Stomach (tissue), 8 donors: ENCODE measurements at regions not wholly inside any gene's neighbourhood (a gene's known extent, or its start where the extent isn't known, plus 50 kb on each side); places are given as distances from the start of the nearest gene placed in this dataset.
"Not testable (repeated sequence)": the region's sequence is repeated elsewhere in the genome, so short reads cannot be mapped to it uniquely, and the experiment has no call there.

Experiments used
- DNase-seq, 2 donors: peaks; one replicate each; pipeline versions ENCODE4 v3.0.0 to v3.0.0-alpha.2; 2013 to 2019
- H3K27ac ChIP-seq, 5 donors: fragments of 200-600 bp in 4 of 5; sonication (generic) in 4 of 5; one replicate each; pipeline ENCODE4 v1.5.1; 2013 to 2019; ENCODE audit warnings: mild to moderate bottlenecking in 1 of 5, moderate library complexity in 1 of 5
- H3K27me3 ChIP-seq, 3 donors: fragments of 200-600 bp; sonication (generic); one replicate each; pipeline ENCODE4 v1.5.1; 2017 to 2019; ENCODE audit warnings: mixed run types in 1 of 3
- H3K36me3 ChIP-seq, 4 donors: fragments of 200-600 bp; sonication (generic); 1 replicate in 3 of 4; 2 replicates in 1 of 4; pipeline ENCODE4 v1.5.1; 2016 to 2019
- H3K4me1 ChIP-seq, 4 donors: fragments of 200-600 bp; sonication (generic); one replicate each; pipeline ENCODE4 v1.5.1; 2016 to 2019
- H3K4me3 ChIP-seq, 4 donors: fragments of 200-600 bp; sonication (generic) in 3 of 4; one replicate each; pipeline ENCODE4 v1.5.1; 2016 to 2019; ENCODE audit warnings: mild to moderate bottlenecking in 1 of 4
- H3K9me3 ChIP-seq, 4 donors: fragments of 200-600 bp; sonication (generic); one replicate each; pipeline ENCODE4 v1.5.1; 2016 to 2019
- EP300 ChIP-seq: sonication (generic); formaldehyde crosslinking; IDR thresholded peaks from one replicate; pipeline ENCODE4 v1.6.1; 2017; ENCODE audit warnings: antibody characterized with exemption
- POLR2A ChIP-seq, 4 donors: fragments of 450-650 bp; IDR thresholded peaks; one replicate each; pipeline ENCODE4 v1.6.1; 2016; ENCODE audit warnings: antibody characterized with exemption in 4 of 4, control low read depth in 2 of 4, mild to moderate bottlenecking in 1 of 4, moderate library complexity in 1 of 4
- POLR2AphosphoS5 ChIP-seq, 3 donors: sonication (generic); formaldehyde crosslinking; IDR thresholded peaks; one replicate each; pipeline ENCODE4 v1.6.1; 2016; ENCODE audit warnings: antibody characterized with exemption in 3 of 3
- WGBS, 5 donors: extraction: QIAGEN DNeasy Blood & Tissue Kit in 3 of 5; methylation state at CpG; one replicate each; pipeline versions ENCODE4 v1.1.5 to v1.1.7; 2013 to 2018; 5-methylcytosine and 5-hydroxymethylcytosine counted together
- intact Hi-C: fragments of 100-400 bp; cut with DNase I; formaldehyde crosslinking; loops from one replicate; pipeline ENCODE4 v1.15.1; 2023; ENCODE audit warnings: low total_unique reads
- TF ChIP-seq, protein P1 (sequence below), 7 experiments: fragments of 450-650 bp in 4 of 7; fragments of 200-600 bp in 3 of 7; sonication (generic) in 3 of 7; IDR thresholded peaks; one replicate each; pipeline ENCODE4 v1.5.1; 2016 to 2019; ENCODE audit warnings: antibody characterized with exemption in 7 of 7, control low read depth in 2 of 7, mild to moderate bottlenecking in 1 of 7
- donor health status: healthy with polysubstance abuse.
- donor health status: Bipolar disorder and iron deficiency.
- donor health status: healthy.

DNA sequence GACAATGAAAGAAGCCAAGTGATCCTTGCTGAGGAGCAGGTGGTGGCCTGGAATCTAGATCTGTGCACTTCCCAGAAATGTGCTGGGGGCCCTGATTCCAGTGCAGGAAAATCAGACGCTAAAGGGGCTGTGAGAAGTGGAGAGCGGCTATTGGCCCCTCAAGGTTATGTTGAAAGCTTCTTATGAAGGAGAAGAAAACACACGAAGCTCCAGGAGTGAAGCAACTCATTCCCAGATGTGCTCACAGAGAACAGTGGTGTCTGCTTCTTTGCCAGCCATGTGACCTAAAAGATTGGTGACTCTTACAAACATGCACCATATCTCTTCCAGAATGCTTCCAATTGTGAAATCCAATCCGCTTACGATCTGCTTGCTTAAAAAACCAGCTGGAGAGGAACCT lies 679.3 kb upstream of the IGFBP3 start:
- intact Hi-C loops = no loop called here
- no peak overlapping the region for H3K4me3 ChIP-seq
- no peaks in the 10 kb centered on the region for H3K9me3 ChIP-seq
- H3K27me3 ChIP-seq = no peaks in the 10 kb centered on the region
- peaks cover 15 to 37% (median 24%) of the 10 kb centered on the region in 4 donors for H3K4me1 ChIP-seq
- DNase-seq = no peak
- TF ChIP-seq POLR2AphosphoS5 (IDR thresholded peaks at IDR 0.05) = peak in 2 of 3 donors; percentile 30 to 38
- TF ChIP-seq, protein P1, sequence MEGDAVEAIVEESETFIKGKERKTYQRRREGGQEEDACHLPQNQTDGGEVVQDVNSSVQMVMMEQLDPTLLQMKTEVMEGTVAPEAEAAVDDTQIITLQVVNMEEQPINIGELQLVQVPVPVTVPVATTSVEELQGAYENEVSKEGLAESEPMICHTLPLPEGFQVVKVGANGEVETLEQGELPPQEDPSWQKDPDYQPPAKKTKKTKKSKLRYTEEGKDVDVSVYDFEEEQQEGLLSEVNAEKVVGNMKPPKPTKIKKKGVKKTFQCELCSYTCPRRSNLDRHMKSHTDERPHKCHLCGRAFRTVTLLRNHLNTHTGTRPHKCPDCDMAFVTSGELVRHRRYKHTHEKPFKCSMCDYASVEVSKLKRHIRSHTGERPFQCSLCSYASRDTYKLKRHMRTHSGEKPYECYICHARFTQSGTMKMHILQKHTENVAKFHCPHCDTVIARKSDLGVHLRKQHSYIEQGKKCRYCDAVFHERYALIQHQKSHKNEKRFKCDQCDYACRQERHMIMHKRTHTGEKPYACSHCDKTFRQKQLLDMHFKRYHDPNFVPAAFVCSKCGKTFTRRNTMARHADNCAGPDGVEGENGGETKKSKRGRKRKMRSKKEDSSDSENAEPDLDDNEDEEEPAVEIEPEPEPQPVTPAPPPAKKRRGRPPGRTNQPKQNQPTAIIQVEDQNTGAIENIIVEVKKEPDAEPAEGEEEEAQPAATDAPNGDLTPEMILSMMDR (IDR thresholded peaks at IDR 0.05) = no peak
- peak overlapping the region in 4 of 5 donors; percentile 24 to 53 (median 39) for H3K27ac ChIP-seq
- H3K36me3 ChIP-seq = no peaks in the 10 kb centered on the region
- WGBS, 5 donors = 80 to 93% (median 90%) methylated on average over 5 of the region's 5 CpGs

DNA sequence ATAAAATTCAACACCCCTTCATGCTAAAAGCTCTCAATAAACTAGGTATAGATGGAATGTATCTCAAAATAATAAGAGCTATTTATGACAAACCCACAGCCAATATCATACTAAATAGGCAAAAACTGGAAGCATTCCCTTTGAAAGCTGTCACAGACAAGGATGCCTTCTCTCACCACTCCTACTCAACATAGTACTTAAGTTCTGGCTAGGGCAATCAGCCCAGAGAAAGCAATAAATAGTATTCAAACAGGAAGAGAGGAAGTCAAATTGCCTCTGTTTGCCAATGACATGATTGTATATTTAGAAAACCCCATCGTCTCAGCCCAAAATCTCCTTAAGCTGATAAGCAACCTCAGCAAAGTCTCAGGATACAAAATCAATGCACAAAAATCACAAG lies 673.8 kb upstream of the IGFBP3 start:
- intact Hi-C loops = not testable (repeated sequence)

DNA sequence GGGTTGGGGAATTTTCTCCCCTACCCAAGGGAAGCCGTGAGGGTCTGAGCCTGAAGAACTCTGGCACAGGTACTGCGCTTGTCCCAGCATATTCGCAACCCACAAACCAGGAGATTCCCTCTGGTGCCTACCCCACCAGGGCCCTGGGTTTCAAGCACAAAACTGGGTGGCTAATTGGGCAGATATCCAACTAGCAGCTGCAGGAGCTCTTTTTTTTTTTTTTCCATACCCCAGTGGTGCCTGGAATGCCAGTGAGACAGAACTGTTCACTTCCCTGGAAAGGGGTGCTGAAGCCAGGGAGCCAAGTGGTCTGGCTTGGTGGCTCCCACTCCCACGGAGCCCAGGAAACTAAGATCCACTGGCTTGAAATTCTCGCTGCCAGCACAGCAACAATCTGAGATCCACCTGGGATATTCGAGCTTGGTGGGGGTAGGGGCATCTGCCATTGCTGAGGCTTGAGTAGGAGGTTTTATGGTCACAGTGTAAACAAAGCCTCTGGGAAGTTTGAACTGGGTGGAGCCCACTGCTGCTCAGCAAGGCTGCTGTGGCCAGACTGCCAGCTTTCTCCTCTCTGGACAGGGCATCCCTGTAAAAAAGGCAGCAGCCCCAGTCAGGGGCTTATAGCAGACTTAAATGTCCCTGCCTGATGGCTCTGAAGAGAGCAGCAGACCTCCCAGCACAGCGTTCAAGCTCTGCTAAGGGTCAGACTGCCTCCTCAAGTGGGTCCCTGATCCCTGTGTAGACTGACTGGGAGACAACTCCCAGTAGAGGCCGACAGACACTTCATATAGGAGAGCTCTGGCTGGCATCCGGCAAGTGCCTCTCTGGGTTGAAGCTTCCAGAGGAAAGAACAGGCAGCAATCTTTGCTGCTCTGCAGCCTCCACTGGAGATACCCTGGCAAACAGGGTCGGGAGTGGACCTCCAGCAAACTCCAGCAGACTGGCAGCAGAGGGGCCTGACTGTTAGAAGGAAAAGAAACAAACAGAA lies 670.1 kb upstream of the IGFBP3 start:
- H3K27ac ChIP-seq = not testable (repeated sequence)
- WGBS, 5 donors = 55 to 70% (median 68%) methylated on average over 8 to 10 of the region's 10 CpGs

More for the DNA sequence above, 673.8 kb upstream of the IGFBP3 start:
- not testable (repeated sequence) for H3K36me3 ChIP-seq, H3K27me3 ChIP-seq, H3K9me3 ChIP-seq, H3K4me3 ChIP-seq, H3K27ac ChIP-seq, H3K4me1 ChIP-seq, DNase-seq
- WGBS, 5 donors = 10 to 44% (median 31%) methylated on average over 1 of the region's 1 CpG

DNA sequence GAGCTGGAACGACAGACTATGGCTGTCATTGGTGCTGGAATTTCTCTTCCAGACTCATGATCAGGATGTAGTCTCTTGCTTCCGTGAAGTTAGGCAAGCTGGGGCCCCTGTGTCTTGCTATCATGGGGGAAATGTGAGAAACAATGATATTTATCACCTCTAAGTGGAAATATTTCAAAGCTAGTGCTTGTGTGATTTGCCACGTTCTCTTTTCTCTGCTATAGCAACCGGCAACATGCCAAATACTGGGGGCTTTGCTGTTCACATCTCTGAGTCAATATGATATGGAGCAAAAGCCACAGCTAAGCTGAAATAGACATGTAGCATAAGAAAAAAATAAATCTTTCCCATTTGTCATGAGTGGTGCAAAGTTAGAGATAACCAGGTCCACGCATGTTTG lies 668.2 kb upstream of the IGFBP3 start:
- 32 to 60% (median 49%) methylated on average over 5 of the region's 5 CpGs for WGBS, 5 donors
- TF ChIP-seq, protein P1 (IDR thresholded peaks at IDR 0.05) = no peak
- no peaks in the 10 kb centered on the region for H3K27me3 ChIP-seq

More for the DNA sequence above, 670.1 kb upstream of the IGFBP3 start:
- intact Hi-C loops, H3K27me3 ChIP-seq, H3K4me1 ChIP-seq, H3K4me3 ChIP-seq, H3K9me3 ChIP-seq, H3K36me3 ChIP-seq: not testable (repeated sequence)
- peak in 1 of 2 donors; percentile 32 for DNase-seq

DNA sequence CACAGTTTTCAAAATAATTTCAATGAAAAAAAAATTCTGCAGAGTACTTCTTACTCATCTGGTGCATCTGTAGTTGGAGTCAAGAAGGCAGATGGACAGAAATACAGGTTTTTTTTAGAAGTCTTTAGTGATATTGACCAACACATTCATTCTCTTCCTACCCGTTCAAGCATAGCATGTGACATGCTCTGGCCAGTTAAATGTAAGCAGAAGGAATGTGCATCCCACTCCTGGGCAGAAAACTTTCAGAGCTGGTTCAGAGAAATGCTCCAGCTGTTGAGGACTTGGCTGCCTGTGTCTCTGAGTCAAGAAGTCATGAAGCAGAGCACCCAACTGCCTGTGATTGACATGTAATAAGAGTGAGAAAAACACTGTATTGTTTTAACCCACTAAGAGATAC lies 665.3 kb upstream of the IGFBP3 start:
- no peaks in the 10 kb centered on the region for H3K27me3 ChIP-seq
- H3K27ac ChIP-seq = no peak overlapping the region
- no peak for TF ChIP-seq POLR2A (IDR thresholded peaks at IDR 0.05)
- TF ChIP-seq, protein P1 (IDR thresholded peaks at IDR 0.05) = no peak
- no peak for TF ChIP-seq POLR2AphosphoS5 (IDR thresholded peaks at IDR 0.05)
- no peak for TF ChIP-seq EP300
- peaks cover 0 to 4% (median 3%) of the 10 kb centered on the region in 4 donors for H3K4me1 ChIP-seq
- H3K9me3 ChIP-seq = no peaks in the 10 kb centered on the region
- H3K4me3 ChIP-seq = no peak overlapping the region
- DNase-seq = no peak
- intact Hi-C loops = no loop called here
- WGBS, 5 donors = 48 to 86% (median 61%) methylated on average over 1 of the region's 1 CpG
- no peaks in the 10 kb centered on the region for H3K36me3 ChIP-seq

More for the DNA sequence above, 668.2 kb upstream of the IGFBP3 start:
- intact Hi-C loops = no loop called here
- Histone ChIP-seq H3K4me1 (peaks cover 0 to 8% (median 5%) of the 10 kb centered on the region in 4 donors), H3K27ac (no peak overlapping the region), H3K4me3 (no peak overlapping the region), H3K9me3 (peaks cover 0 to 4% (median 0%) of the 10 kb centered on the region in 4 donors), H3K36me3 (no peaks in the 10 kb centered on the region)
- peak in 1 of 2 donors; percentile 63 for DNase-seq
